PFSK-1 (cell line): ENCODE measurements at regions not wholly inside any gene's neighbourhood (a gene's known extent, or its start where the extent isn't known, plus 50 kb on each side); places are given as distances from the start of the nearest gene placed in this dataset.

Experiments
- POLR2AphosphoS5 ChIP-seq: IDR thresholded peaks from 2 replicates; pipeline ENCODE4 v1.6.1; 2012; ENCODE audit warnings: low read depth, mild to moderate bottlenecking, control low read depth, low read length, moderate library complexity
- TF ChIP-seq, protein P1 (sequence below), 2 experiments: IDR thresholded peaks; 2 replicates each; pipeline versions ENCODE4 v1.6.1 to v1.8.0; 2011 to 2012; ENCODE audit warnings: low read depth in 2 of 2, low read length in 2 of 2, control low read depth in 1 of 2, inconsistent platforms in 1 of 2, mild to moderate bottlenecking in 1 of 2, moderate library complexity in 1 of 2; ENCODE audit not compliant: insufficient read depth in 1 of 2

DNA sequence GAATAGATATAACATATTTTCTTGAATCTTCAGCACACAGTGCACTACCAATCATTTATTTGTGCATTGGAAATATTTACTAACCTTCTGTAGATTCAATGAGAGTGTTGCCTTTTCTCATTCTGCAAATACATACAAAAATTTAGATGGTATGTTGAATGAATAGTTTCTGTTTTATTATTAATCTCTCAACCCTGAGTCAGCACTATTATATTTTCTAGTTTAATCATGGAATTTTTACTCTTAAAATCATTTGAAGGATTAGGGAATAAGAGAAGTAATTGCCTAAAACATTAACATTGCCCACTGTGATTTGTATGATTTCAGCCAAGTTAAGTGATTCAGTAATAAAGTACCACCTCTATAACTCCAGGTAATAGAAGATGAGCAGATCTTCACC lies 370.2 kb upstream of the CDH7 start:
- no peak for TF ChIP-seq POLR2AphosphoS5
- TF ChIP-seq, protein P1, sequence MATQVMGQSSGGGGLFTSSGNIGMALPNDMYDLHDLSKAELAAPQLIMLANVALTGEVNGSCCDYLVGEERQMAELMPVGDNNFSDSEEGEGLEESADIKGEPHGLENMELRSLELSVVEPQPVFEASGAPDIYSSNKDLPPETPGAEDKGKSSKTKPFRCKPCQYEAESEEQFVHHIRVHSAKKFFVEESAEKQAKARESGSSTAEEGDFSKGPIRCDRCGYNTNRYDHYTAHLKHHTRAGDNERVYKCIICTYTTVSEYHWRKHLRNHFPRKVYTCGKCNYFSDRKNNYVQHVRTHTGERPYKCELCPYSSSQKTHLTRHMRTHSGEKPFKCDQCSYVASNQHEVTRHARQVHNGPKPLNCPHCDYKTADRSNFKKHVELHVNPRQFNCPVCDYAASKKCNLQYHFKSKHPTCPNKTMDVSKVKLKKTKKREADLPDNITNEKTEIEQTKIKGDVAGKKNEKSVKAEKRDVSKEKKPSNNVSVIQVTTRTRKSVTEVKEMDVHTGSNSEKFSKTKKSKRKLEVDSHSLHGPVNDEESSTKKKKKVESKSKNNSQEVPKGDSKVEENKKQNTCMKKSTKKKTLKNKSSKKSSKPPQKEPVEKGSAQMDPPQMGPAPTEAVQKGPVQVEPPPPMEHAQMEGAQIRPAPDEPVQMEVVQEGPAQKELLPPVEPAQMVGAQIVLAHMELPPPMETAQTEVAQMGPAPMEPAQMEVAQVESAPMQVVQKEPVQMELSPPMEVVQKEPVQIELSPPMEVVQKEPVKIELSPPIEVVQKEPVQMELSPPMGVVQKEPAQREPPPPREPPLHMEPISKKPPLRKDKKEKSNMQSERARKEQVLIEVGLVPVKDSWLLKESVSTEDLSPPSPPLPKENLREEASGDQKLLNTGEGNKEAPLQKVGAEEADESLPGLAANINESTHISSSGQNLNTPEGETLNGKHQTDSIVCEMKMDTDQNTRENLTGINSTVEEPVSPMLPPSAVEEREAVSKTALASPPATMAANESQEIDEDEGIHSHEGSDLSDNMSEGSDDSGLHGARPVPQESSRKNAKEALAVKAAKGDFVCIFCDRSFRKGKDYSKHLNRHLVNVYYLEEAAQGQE (IDR thresholded peaks at IDR 0.05; ENCODE audit: insufficient read depth in 1 of 2, low read depth in 2 of 2, low read length in 2 of 2), result no peak
